Stromal cell of bone marrow (primary cell): ENCODE measurements at regions not wholly inside any gene's neighbourhood (a gene's known extent, or its start where the extent isn't known, plus 50 kb on each side); places are given as distances from the start of the nearest gene placed in this dataset.
"Not testable (repeated sequence)": the region's sequence is repeated elsewhere in the genome, so short reads cannot be mapped to it uniquely, and the experiment has no call there.

Experiments used
- DNase-seq: peaks from one replicate; pipeline ENCODE4 v3.0.0-alpha.2; 2012; ENCODE audit warnings: low read depth

- DNase-seq: no peak
Measured at GRCh38 chr21:23607782-23608431, 1999.4 kb downstream of the MRPL39 start.

- DNase-seq: no peak
Measured at GRCh38 chr21:23601549-23601948, 2005.7 kb downstream of the MRPL39 start.

- DNase-seq: no peak
Measured at GRCh38 chr21:23593582-23593981, 2013.7 kb downstream of the MRPL39 start.

GRCh38 chr21:23585419-23585818, 2021.9 kb downstream of the MRPL39 start:
- DNase-seq: no peak

GRCh38 chr21:23579573-23579972, 2027.7 kb downstream of the MRPL39 start:
- DNase-seq: no peak

- no peak for DNase-seq
Measured at GRCh38 chr21:23578027-23578426, 2029.3 kb downstream of the MRPL39 start.

GRCh38 chr21:23574932-23575331, 2032.3 kb downstream of the MRPL39 start:
- DNase-seq: no peak

- not testable (repeated sequence) for DNase-seq
Measured at GRCh38 chr21:23548924-23549323, 2058.4 kb downstream of the MRPL39 start.

- DNase-seq: no peak
Measured at GRCh38 chr21:23543333-23543732, 2063.9 kb downstream of the MRPL39 start.

- DNase-seq: no peak
Measured at GRCh38 chr21:23542097-23542496, 2065.2 kb downstream of the MRPL39 start.

- no peak for DNase-seq
Measured at GRCh38 chr21:23541571-23541970, 2065.7 kb downstream of the MRPL39 start.

- DNase-seq: no peak
Measured at GRCh38 chr21:23534850-23535249, 2072.4 kb downstream of the MRPL39 start.

- DNase-seq: no peak
Measured at GRCh38 chr21:23531444-23531843, 2075.8 kb downstream of the MRPL39 start.

GRCh38 chr21:23524685-23525084, 2082.6 kb downstream of the MRPL39 start:
- DNase-seq: no peak

GRCh38 chr21:23522751-23523150, 2084.5 kb downstream of the MRPL39 start:
- DNase-seq: no peak

GRCh38 chr21:23507501-23507900, 2099.8 kb downstream of the MRPL39 start:
- DNase-seq: no peak

GRCh38 chr21:23496729-23497128, 2110.6 kb downstream of the MRPL39 start:
- no peak for DNase-seq

- no peak for DNase-seq
Measured at GRCh38 chr21:23488245-23488644, 2119.0 kb downstream of the MRPL39 start.

GRCh38 chr21:23480591-23481270, 2126.6 kb downstream of the MRPL39 start:
- no peak for DNase-seq

- no peak for DNase-seq
Measured at GRCh38 chr21:23478381-23478780, 2128.9 kb downstream of the MRPL39 start.

GRCh38 chr21:23475281-23476219, 2131.7 kb downstream of the MRPL39 start:
- DNase-seq: no peak

- DNase-seq: no peak
Measured at GRCh38 chr21:23471877-23472276, 2135.4 kb downstream of the MRPL39 start.

- no peak for DNase-seq
Measured at GRCh38 chr21:23463365-23463764, 2143.9 kb downstream of the MRPL39 start.
